Jurkat, Clone E6-1 (cell line): ENCODE measurements at regions not wholly inside any gene's neighbourhood (a gene's known extent, or its start where the extent isn't known, plus 50 kb on each side); places are given as distances from the start of the nearest gene placed in this dataset.
"Not testable (repeated sequence)": the region's sequence is repeated elsewhere in the genome, so short reads cannot be mapped to it uniquely, and the experiment has no call there.

Experiments used
- DNase-seq: peaks from one replicate; pipeline ENCODE4 v3.0.0-alpha.2; 2011; ENCODE audit warnings: low read depth, low spot score
- H3K4me3 ChIP-seq: 2 replicates; pipeline ENCODE4 v1.5.1; 2011; ENCODE audit warnings: mild to moderate bottlenecking, low read length, control low read depth, moderate library complexity

DNA sequence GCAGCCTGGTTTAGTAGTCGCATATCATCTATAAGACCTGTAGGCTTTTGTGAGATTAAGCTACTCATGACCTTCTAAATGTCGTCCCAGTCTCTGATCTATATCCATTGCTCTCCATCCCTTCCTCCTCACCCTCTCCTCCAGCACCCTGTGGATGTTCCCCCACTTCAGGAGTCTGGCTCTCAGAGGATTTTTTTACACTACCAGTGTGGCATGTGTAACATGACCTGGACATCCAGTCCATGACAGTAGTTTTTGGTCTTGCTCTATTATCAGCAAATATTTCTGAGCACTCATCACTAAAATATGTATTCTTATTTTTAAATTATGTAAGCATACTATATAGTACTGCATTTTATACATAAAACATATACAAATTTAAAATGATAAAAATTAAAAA is 142.1 kb downstream of the DYRK2 start:
- H3K4me3 ChIP-seq: no peak overlapping the region
- DNase-seq: no peak

DNA sequence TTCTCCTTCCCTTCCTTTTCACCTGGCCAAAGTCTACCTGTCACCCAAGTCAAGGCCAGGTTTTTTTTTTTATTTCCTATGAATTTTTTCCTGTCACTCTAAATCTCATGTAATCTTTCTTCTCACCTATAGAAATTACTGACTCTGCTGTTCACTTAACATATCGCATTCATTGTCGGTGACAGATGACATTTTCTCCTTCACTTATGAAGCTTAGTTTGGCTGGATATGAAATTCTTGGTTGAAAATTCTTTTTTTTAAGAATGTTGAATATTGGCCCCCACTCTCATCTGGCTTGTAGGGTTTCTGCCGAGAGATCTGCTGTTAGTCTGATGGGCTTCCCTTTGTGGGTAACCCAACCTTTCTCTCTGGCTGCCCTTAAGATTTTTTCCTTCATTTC is 142.8 kb downstream of the DYRK2 start:
- not testable (repeated sequence) for DNase-seq, H3K4me3 ChIP-seq

DNA sequence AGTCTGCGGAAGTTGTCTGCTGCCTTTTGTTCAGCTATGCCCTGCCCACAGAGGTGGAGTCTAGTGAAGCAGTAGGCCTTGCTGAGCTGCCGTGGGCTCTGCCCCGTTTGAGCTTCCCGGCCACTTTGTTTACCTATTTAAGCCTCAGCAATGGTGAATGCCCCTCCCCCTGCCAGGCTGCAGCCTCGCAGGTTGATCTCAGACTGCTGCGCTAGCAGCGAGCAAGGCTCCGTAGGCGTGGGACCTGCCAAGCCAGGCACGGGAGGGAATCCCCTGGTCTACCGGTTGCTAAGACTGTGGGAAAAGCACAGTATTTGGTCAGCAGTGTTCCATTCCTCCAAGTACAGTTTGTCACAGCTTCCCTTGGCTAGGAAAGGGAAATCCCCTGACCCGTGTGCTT is 143.6 kb downstream of the DYRK2 start:
- no peak overlapping the region for H3K4me3 ChIP-seq
- no peak for DNase-seq

DNA sequence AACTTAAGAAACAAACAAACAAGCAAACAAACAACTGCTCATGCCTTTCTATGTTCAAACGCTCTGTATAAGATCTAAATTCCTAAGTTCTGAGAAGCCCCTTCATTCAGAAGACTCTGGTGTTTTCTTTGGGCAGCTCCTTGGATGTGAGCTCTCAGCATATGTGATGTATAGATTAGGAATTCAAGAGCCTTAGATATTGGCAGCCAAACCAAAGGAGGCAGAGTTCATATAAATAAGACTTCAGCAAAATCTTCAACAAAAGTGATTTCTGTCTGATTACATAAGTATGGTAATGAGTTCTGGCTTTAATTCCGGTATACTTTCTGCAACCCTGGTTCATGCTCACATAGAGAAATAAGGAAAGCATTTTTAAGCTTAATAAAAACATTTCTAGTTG is 145.6 kb downstream of the DYRK2 start:
- DNase-seq: no peak
- no peak overlapping the region for H3K4me3 ChIP-seq

DNA sequence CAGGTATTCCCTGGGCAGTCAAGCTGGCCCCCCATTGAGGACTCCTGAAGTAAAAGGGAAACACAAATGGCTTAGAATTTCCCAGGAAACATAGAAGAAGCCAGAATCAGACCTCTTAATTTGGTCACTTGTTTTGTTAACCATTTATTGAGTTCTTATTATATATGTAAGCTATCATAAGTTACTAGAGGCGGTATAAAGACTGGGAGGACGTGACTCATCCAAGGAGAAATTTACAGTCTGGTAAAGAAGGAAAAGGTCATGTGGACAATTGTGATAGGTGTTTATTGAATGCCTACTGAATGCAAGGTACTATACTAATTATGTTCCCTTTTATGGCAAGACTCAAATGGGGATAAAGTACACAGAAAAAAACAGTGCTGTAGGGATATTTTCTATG is 146.7 kb downstream of the DYRK2 start:
- H3K4me3 ChIP-seq: no peak overlapping the region
- no peak for DNase-seq

DNA sequence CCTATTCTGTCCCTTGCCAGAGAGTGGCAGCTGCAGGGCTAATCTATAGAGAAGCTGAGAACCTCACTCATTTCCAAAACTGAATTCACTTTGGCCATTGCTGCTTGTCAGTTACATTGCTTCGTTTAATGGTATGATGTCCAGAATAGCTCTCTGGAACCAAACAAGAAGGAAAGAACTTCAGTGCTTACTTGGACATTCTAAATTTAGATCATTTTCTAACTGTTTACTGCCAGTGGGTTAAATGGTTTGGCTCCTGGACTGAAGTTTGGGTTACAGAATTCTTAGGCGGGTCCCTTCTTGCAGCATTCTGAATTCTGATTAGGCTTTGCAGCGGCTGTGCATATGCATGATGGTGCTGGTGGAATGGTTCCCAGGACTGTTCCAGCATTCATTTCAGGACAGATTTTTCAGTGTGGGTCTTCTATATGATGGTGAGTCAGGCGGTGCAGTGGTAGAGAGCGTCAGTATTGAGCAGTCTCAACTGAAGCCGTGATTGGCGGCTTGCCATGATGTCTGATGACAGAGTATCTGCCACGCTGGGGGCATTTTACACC is 148.7 kb downstream of the DYRK2 start:
- H3K4me3 ChIP-seq: no peak overlapping the region
- no peak for DNase-seq

DNA sequence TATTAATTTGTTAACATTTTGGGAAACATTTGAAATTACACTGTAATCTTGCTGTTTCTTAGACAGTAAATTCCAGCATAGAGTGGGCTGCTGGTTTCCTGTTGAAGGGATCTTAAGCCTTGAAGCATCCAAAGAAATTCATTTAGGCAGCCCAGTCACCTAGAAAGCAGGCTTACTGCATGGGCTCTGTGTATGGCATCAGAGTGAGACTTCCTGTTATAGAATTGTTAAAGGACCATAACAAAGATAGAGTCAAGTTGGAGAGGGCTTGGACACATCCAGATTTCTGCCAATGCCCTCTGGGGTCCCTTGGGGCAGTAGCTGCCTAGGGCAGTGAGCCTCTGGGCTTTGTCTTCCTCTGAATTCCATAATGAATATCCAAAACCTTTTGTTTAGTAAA is 149.2 kb downstream of the DYRK2 start:
- no peak for DNase-seq
- no peak overlapping the region for H3K4me3 ChIP-seq

DNA sequence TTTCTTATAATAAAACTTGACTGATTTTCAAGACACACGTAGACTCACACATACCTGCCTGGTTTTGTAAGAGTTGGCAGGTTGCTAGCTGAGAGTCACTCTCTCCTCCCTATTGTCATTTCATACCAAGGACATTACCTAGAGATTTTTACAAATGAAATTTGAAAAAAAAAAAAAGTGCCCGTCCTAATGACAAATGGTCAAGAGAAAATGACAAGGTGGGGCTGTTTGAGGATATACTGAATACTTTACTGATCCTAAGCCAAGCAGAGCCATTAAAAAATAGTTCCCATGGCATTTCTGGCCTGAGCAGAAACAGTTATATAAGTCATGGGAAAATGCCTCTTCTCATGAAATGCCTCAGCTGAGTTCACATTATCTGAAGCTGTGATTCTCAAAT is 150.2 kb downstream of the DYRK2 start:
- H3K4me3 ChIP-seq: no peak overlapping the region
- DNase-seq: no peak

DNA sequence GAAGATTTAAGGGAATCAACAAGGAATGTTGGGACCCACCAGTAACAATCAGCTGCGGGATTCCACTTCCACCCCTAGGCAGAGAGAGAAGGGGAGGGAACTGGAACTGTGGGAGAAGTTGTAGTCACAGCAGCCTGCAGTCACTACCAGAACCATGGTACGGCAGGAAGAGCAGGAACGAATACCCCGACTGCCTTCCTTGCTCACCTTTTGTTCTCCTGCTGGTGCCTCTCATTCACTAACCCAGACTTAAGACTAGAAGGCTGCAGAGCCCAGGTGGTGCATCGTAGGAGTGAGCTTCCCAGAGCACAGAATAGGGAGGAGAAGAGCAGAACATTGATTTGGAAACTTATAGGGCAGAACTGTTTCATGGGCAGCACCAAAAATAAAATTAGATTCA is 154.2 kb downstream of the DYRK2 start:
- no peak overlapping the region for H3K4me3 ChIP-seq
- no peak for DNase-seq

DNA sequence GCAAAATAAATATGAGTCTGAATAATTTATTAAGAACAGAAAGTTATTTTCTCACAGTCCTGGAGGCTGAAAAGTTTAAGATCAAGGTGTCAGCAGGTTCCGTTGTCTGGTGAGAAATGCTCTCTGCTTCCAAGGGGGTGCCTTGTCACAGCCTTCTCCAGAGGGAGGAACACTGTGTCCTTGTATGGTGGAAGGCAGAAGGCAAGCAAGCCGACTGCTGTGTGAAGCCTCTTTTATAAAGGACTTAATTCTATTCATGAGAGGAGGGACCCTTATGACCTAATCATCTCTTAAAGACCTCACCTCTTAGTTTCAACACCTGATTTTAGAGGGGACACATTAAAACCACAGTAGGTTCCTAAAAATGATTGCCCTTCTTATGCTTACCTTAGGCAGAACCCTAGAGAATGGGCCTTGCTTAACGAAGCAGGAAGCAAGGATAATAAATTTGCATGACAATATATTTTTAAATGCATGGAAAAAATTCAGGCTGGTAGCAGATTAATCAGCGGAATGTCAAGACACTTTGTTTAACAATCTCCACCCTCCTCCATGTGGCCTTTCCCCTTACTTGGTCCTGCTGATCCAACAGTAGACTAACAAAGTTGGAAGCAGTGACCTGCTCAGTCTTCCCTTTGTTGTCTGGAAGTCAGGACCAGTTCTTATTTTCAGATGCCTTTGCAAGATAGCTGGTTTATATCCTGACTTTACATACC is 154.9 kb downstream of the DYRK2 start:
- DNase-seq: no peak
- H3K4me3 ChIP-seq: no peak overlapping the region

DNA sequence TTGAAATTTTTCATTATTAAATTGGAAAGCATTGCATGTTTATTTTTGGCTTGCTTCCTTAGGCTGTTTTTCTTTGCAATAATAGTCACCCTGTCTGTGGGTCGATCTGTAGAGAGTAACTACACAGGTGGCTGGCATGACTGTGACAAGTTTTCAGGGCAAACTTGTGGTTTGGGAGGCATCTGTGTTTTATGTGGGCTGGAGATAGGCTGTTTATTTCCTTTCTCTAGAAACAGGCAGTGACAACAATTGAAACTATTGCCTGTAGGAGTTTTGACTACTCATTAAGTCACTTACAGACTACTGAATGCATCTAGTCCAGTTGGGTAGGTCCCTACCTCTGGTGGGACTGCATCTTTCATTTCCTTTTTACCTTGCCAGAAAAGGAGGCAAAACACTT is 155.6 kb downstream of the DYRK2 start:
- peak; percentile 91 for DNase-seq
- H3K4me3 ChIP-seq: no peak overlapping the region

DNA sequence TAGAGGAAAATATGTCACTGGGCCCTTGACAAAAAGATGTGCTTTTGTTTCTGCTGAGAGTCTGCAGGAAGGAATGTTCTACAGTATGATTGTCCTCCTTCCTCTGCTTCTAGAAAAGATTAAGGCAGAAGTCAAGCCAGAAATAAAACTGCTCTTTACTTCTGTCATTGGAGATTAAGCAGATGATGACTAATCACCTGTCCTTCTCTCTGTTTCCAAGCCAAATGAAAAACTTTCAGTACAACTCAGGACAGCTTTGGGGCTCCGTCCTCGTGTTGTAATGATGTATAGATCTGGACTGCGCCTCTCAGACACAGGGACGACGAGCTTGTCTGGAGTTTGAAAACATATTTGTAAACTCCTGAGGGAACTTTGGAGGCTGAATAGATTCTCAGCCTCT is 159.3 kb downstream of the DYRK2 start:
- H3K4me3 ChIP-seq: no peak overlapping the region
- no peak for DNase-seq

DNA sequence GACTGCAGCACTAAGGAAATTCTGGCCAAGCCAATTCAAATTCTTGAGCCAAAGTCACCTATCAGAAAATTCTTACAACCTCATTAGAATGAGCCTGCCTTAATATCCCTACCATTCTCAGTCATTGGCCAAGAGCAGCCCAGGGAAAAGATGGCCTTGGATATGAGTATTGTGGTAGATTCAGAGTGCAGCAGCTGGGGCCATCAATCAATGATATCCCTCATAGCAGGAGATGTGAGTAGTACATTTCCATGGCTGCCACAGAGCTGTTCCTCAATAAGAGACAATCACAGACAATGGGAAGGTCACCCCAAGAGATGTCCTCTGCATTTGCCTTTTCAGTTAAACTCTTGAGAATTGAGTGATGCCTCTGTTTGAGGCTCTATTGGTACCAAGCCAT is 161.6 kb downstream of the DYRK2 start:
- DNase-seq: no peak
- no peak overlapping the region for H3K4me3 ChIP-seq

DNA sequence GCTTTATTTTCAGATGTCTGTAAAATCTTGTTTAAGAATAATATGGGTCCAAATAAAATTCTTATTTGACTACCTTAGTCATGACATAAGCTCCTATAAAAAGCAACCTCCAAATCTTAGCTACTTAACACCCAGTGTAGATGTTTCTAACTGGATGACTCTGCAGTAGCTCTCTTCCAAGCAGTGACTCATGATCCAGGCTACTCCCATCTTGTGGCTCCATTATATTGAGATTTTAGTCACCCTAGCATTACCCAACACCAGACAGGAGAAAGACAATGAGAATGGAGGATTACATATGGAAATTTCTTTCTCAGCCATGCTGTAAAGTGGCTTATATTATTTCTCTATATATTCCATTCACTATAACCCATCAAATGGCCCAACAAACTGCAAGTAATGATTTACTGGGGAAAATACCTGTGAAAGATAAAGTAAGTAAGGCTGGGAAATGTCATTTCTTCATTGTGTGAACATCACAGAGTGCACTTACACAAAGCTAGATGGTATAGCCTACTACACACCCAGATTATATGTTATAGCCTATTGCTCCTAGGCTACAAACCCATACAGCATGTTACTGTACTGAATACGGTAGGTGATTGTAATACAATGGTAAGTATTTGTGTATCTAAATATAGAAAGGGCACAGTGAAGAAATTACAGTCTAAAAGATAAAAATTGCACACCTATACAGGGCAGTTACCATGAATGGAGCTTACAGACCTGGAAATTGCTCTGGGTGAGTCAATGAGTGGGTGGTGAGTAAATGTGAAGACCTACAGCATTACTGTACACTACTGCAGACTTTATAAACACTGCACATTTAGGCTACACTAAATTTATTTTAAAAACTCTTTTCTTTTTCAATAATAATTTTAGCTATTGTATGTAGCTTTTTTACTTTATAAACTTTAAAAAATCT is 163.2 kb downstream of the DYRK2 start:
- no peak for DNase-seq

DNA sequence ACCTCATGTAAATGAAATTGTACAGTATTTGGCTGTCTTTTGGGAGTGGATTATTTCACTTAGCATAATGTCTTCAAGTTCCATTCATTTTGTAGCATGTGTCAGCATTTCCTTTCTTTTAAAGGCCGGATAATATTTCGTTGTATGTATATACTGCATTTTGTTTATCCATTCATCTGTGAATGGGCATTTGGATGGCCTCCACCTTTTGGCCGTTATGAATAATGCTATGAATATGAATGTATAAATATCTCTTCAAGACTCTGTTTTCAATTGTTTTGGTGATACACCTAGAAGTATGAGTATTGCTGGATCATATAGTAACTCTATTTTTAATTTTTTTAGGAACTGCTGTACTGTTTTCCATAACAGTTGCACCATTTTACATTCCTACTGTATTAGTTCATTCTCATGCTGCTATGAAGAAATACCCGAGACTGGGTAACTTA is 164.9 kb downstream of the DYRK2 start:
- H3K4me3 ChIP-seq: no peak overlapping the region
- no peak for DNase-seq

More for the DNA sequence above, 163.2 kb downstream of the DYRK2 start:
- no peak overlapping the region for H3K4me3 ChIP-seq

DNA sequence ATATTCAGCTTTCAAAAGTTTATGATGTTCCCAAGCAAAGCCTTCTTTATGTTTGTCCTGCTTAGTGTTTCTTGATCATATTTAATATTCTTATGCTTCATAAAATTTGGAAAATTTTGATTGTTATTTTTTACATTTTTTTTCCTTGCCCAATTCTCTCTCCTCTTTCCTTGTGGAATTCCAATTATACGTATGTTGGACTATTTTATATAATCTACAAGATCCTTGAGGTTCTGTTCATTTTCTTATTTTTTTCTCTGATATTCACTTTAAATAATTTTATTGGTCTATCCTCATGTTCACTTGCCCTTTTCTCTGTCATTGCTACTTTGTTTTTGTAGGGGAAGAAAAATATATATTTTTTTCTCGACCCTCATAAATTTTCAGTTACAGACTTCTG is 167.7 kb downstream of the DYRK2 start:
- no peak overlapping the region for H3K4me3 ChIP-seq
- no peak for DNase-seq

DNA sequence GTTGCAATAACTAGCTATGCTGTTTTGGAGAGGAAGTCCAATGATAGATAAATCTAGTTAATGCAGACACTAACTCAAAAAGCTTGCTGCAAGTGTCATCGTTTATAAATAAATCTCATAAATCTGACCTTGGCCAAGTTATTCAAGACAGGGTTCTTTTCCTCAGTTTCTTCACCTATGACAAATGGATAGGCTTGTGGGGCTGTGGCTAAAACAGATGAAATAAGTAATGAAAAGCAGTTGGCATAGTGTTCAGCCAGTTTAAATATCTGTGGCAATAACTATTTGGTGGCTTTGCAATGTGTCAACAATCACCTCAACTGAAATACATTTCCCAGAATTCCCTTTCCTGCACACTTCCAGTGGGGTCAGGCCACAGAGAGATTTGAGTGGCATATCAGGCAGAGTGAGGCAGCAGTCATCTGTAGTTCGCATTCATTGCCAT is 169.9 kb downstream of the DYRK2 start:
- no peak for DNase-seq
- H3K4me3 ChIP-seq: no peak overlapping the region

DNA sequence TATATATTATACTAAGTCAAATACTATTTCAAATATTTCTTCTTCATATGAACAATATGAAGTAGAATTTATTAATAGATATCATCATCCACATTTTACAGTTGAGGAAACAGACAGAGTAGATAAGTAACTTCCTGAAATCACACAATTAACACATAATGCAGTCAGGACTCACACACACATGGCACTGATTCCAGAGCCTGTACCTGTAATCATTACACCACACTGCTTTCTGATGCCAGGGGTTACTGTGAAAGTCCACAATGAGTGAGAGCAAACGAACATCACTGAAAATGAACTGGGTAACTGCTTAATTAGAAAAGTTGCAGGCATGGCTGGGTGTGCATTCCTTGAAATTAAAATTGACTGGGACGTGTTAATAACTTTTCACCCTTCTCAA is 169.3 kb upstream of the IFNG-AS1 start:
- no peak overlapping the region for H3K4me3 ChIP-seq
- DNase-seq: no peak

DNA sequence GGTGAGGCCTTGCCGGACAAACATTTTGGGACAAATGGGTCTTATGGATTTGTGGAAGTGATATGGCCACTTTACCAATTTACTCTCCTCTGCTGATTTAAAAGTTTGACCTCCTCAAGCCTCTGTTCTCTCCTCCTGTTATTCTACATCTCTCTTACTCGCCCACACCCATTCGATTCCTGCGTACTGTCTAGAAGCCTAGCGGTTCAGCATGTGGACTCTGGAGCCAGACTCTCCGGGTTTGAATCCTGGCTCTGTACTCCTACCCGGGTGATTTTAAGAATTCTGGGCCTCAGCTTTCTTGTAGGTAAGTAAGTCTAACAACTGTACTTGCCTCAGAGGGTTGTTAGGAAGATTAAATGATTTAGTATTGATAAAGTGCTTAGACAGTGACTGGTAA is 168.6 kb upstream of the IFNG-AS1 start:
- no peak overlapping the region for H3K4me3 ChIP-seq
- no peak for DNase-seq

DNA sequence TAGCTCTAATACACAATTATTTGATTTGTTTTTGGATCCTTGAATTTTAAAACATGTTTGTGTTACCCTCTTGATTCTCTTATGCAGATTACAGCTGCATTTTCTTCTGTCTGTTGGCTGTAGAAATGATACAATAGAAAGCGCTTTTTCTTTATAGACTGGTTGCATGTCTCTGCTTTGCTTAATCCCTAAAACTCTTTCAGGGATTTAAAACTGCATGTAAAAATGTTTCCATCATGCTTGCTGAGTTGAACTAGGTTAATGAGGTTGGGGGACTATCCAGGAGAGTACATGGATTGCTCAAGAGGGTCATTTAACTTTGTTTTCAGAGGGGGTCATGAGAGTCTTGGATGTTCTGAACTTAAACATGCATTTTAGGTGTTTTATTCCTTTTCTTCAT is 166.4 kb upstream of the IFNG-AS1 start:
- DNase-seq: no peak
- H3K4me3 ChIP-seq: no peak overlapping the region
